H1 (cell line): ENCODE measurements at regions not wholly inside any gene's neighbourhood (a gene's known extent, or its start where the extent isn't known, plus 50 kb on each side); places are given as distances from the start of the nearest gene placed in this dataset.

Source experiments
- CTCF ChIA-PET: fragments of 300-600 bp; sonication (Branson Sonifier 250); formaldehyde crosslinking; loops from one replicate; lab custom pipeline; 2021; ENCODE audit not compliant: partially characterized antibody; lab: Charles Lee
- POLR2A ChIA-PET: fragments of 300-600 bp; sonication (Branson Sonifier 250); formaldehyde crosslinking; loops from one replicate; lab custom pipeline; 2021; ENCODE audit warnings: inconsistent platforms; ENCODE audit not compliant: partially characterized antibody; lab: Charles Lee
- DNase-seq, 2 experiments: peaks; one replicate each; pipeline versions ENCODE4 v3.0.0 to v3.0.0-alpha.2; 2010 to 2022; ENCODE audit warnings: low spot score in 2 of 2, low read depth in 1 of 2, mixed read lengths in 1 of 2
- FAIRE-seq: peaks from 2 replicates; lab custom pipeline; 2011; peaks lifted over from hg19 to GRCh38; lab: Jason Lieb, UNC
- H2AFZ ChIP-seq: 2 replicates; pipeline ENCODE4 v1.8.1; 2012; ENCODE audit warnings: low read length, inconsistent platforms
- H2AK5ac ChIP-seq: 2 replicates; pipeline ENCODE4 v1.6.1; 2013; ENCODE audit warnings: low read depth, low read length
- H2BK120ac ChIP-seq: replicated peaks from 2 replicates; pipeline ENCODE3; 2013; ENCODE audit warnings: low read depth, low read length, inconsistent platforms
- H2BK12ac ChIP-seq: 2 replicates; pipeline ENCODE4 v1.6.1; 2013; ENCODE audit warnings: low read depth, low read length
- H2BK15ac ChIP-seq: 2 replicates; pipeline ENCODE4 v1.6.1; 2013; ENCODE audit warnings: low read length
- H2BK20ac ChIP-seq: 2 replicates; pipeline ENCODE4 v1.6.1; 2013; ENCODE audit warnings: low read length
- H2BK5ac ChIP-seq: 2 replicates; pipeline ENCODE4 v1.6.1; 2013; ENCODE audit warnings: low read depth, low read length
- H3K14ac ChIP-seq: 2 replicates; pipeline ENCODE4 v1.6.1; 2013; ENCODE audit warnings: inconsistent platforms; ENCODE audit not compliant: insufficient read length
- H3K18ac ChIP-seq: 2 replicates; pipeline ENCODE4 v1.6.1; 2013; ENCODE audit warnings: low read length; ENCODE audit errors: extremely low read depth
- H3K23ac ChIP-seq: 2 replicates; pipeline ENCODE4 v1.6.1; 2013; ENCODE audit warnings: inconsistent platforms; ENCODE audit not compliant: insufficient read length
- H3K23me2 ChIP-seq: 2 replicates; pipeline ENCODE4 v1.6.1; 2013; ENCODE audit warnings: low read depth, low read length
- H3K27ac ChIP-seq: 2 replicates; pipeline ENCODE4 v1.6.1; 2011; ENCODE audit warnings: low read depth, low read length, inconsistent platforms
- H3K27me3 ChIP-seq, 4 experiments: replicated peaks in 1 of 4; 1 replicate in 1 of 4; 2 replicates in 3 of 4; pipeline versions ENCODE4 v1.6.1 to v1.8.1; 2011 to 2013; ENCODE audit warnings: low read length in 3 of 4, mild to moderate bottlenecking in 3 of 4, inconsistent platforms in 2 of 4, mixed read lengths in 2 of 4, moderate library complexity in 1 of 4; ENCODE audit not compliant: control insufficient read depth in 3 of 4, insufficient read depth in 3 of 4; ENCODE audit errors: extremely low read depth in 1 of 4
- H3K36me3 ChIP-seq, 4 experiments: 2 replicates each; pipeline versions ENCODE4 v1.6.1 to v1.8.1; 2011 to 2013; ENCODE audit warnings: mild to moderate bottlenecking in 4 of 4, low read length in 3 of 4, moderate library complexity in 2 of 4, control low read depth in 1 of 4, inconsistent platforms in 1 of 4; ENCODE audit not compliant: insufficient read depth in 4 of 4, control insufficient read depth in 2 of 4
- H3K4ac ChIP-seq: replicated peaks from 2 replicates; pipeline ENCODE3; 2013; ENCODE audit warnings: low read length, low read depth, mixed read lengths, inconsistent platforms; ENCODE audit not compliant: insufficient read length
- H3K4me1 ChIP-seq, 4 experiments: replicated peaks in 1 of 4; 1 replicate in 1 of 4; 2 replicates in 3 of 4; pipeline versions ENCODE4 v1.6.1 to v1.8.1; 2011 to 2013; ENCODE audit warnings: low read length in 3 of 4, inconsistent platforms in 2 of 4, mixed read lengths in 1 of 4; ENCODE audit not compliant: insufficient read depth in 4 of 4, control insufficient read depth in 3 of 4
- H3K4me2 ChIP-seq, 2 experiments: 2 replicates each; pipeline versions ENCODE4 v1.6.1 to v1.8.1; 2011 to 2013; ENCODE audit warnings: low read depth in 2 of 2, low read length in 2 of 2, control low read depth in 1 of 2, inconsistent platforms in 1 of 2, mild to moderate bottlenecking in 1 of 2; ENCODE audit not compliant: insufficient read depth in 1 of 2
- H3K4me3 ChIP-seq, 4 experiments: fragments of 200-600, 300-600 bp in 1 of 4; sonication (generic), shearing (Covaris generic), sonication (Bioruptor Twin) in 1 of 4; 2 replicates each; pipeline versions ENCODE4 v1.5.1 to v1.8.1; 2011 to 2016; ENCODE audit warnings: low read length in 4 of 4, low read depth in 3 of 4, control low read depth in 2 of 4, inconsistent platforms in 2 of 4, mild to moderate bottlenecking in 2 of 4, mixed read lengths in 1 of 4, moderate library complexity in 1 of 4; ENCODE audit not compliant: insufficient read depth in 2 of 4; ENCODE audit errors: extremely low read depth in 1 of 4
- H3K56ac ChIP-seq: replicated peaks from 2 replicates; pipeline ENCODE3; 2013; ENCODE audit warnings: low read depth, mild to moderate bottlenecking, mixed read lengths, low read length, inconsistent platforms; ENCODE audit not compliant: insufficient read length
- H3K79me1 ChIP-seq: 2 replicates; pipeline ENCODE4 v1.6.1; 2013; ENCODE audit warnings: low read depth, low read length, control low read depth
- H3K79me2 ChIP-seq, 2 experiments: 2 replicates each; pipeline versions ENCODE4 v1.6.1 to v1.8.1; 2012 to 2013; ENCODE audit warnings: low read length in 2 of 2, mild to moderate bottlenecking in 2 of 2, inconsistent platforms in 1 of 2; ENCODE audit not compliant: insufficient read depth in 2 of 2, control insufficient read depth in 1 of 2
- H3K9ac ChIP-seq, 4 experiments: replicated peaks in 1 of 4; 1 replicate in 1 of 4; 2 replicates in 3 of 4; pipeline versions ENCODE4 v1.6.1 to v1.8.1; 2011 to 2013; ENCODE audit warnings: low read depth in 3 of 4, low read length in 3 of 4, control low read depth in 2 of 4, mild to moderate bottlenecking in 2 of 4, moderate library complexity in 2 of 4, inconsistent platforms in 1 of 4; ENCODE audit errors: extremely low read depth in 1 of 4
- H3K9me3 ChIP-seq, 2 experiments: 2 replicates each; pipeline versions ENCODE4 v1.6.1 to v1.8.1; 2012 to 2013; ENCODE audit warnings: mild to moderate bottlenecking in 2 of 2, moderate library complexity in 2 of 2, control low read depth in 1 of 2, inconsistent platforms in 1 of 2, low read depth in 1 of 2, low read length in 1 of 2, mixed read lengths in 1 of 2; ENCODE audit not compliant: insufficient read depth in 2 of 2
- H4K20me1 ChIP-seq, 2 experiments: replicated peaks in 1 of 2; 2 replicates each; pipeline versions ENCODE3 to v1.8.1; 2011 to 2013; ENCODE audit warnings: inconsistent platforms in 2 of 2, low read length in 2 of 2, mild to moderate bottlenecking in 1 of 2; ENCODE audit not compliant: insufficient read depth in 2 of 2, control insufficient read depth in 1 of 2
- H4K5ac ChIP-seq: 2 replicates; pipeline ENCODE4 v1.6.1; 2013; ENCODE audit warnings: low read length, low read depth, mixed read lengths, inconsistent platforms; ENCODE audit not compliant: insufficient read length
- H4K8ac ChIP-seq: 2 replicates; pipeline ENCODE4 v1.8.0; 2013; ENCODE audit warnings: mild to moderate bottlenecking, moderate library complexity, low read length, inconsistent platforms; ENCODE audit not compliant: insufficient read depth; ENCODE audit errors: extremely low read depth
- H4K91ac ChIP-seq: replicated peaks from 2 replicates; pipeline ENCODE3; 2013; ENCODE audit warnings: low read length, mixed read lengths, inconsistent platforms; ENCODE audit not compliant: insufficient read length
- ATF3 ChIP-seq: IDR thresholded peaks from 2 replicates; pipeline ENCODE4 v1.6.1; 2011; ENCODE audit warnings: low read depth, mild to moderate bottlenecking, low read length; ENCODE audit not compliant: insufficient read depth
- CHD1 ChIP-seq: IDR thresholded peaks from 2 replicates; pipeline ENCODE4 v1.6.1; 2012; ENCODE audit warnings: low read depth, low read length, improper control_type of control experiment
- CHD2 ChIP-seq: IDR thresholded peaks from 2 replicates; pipeline ENCODE4 v1.6.1; 2012; ENCODE audit warnings: low read length, improper control_type of control experiment
- E2F6 ChIP-seq: IDR thresholded peaks from 2 replicates; pipeline ENCODE4 v1.6.1; 2012; ENCODE audit warnings: inconsistent platforms
- EP300 ChIP-seq, 2 experiments: IDR thresholded peaks; 1 replicate in 1 of 2; 2 replicates in 1 of 2; pipeline ENCODE4 v1.6.1; 2011 to 2012; ENCODE audit warnings: low read depth in 2 of 2, low read length in 2 of 2, mild to moderate bottlenecking in 2 of 2, borderline replicate concordance in 1 of 2, inconsistent platforms in 1 of 2, moderate library complexity in 1 of 2
- GTF2F1 ChIP-seq: IDR thresholded peaks from 2 replicates; pipeline ENCODE4 v1.6.1; 2012; ENCODE audit warnings: low read depth, low read length, improper control_type of control experiment, borderline replicate concordance
- PHF8 ChIP-seq: fragments of 200-600 bp; sonication (generic); conservative IDR thresholded peaks from 2 replicates; pipeline ENCODE4 v1.7.1; 2012; ENCODE audit warnings: low read depth, mild to moderate bottlenecking, inconsistent platforms, low read length, moderate library complexity
- POLR2AphosphoS5 ChIP-seq: IDR thresholded peaks from 2 replicates; pipeline ENCODE4 v1.6.1; 2011; ENCODE audit warnings: low read depth, low read length
- POU5F1 ChIP-seq: IDR thresholded peaks from 2 replicates; pipeline ENCODE4 v1.6.1; 2011; ENCODE audit warnings: low read depth, mild to moderate bottlenecking, low read length, moderate library complexity
- TAF1 ChIP-seq: IDR thresholded peaks from 2 replicates; pipeline ENCODE4 v1.6.1; 2011; ENCODE audit warnings: mild to moderate bottlenecking, low read depth, low read length
- WGBS, 2 experiments: shearing (Covaris generic) in 1 of 2; methylation state at CpG; one replicate each; pipeline versions ENCODE4 v1.1.6 to v1.1.7; 2013 to 2015; ENCODE audit warnings: low lambda C conversion rate in 2 of 2, mixed read lengths in 2 of 2, inconsistent platforms in 1 of 2, low coverage in 1 of 2, missing lambda C conversion rate in 1 of 2; ENCODE audit not compliant: insufficient replicate concordance in 2 of 2, insufficient coverage in 1 of 2, insufficient read length in 1 of 2; ENCODE audit errors: extremely low coverage in 1 of 2, missing lambda C conversion rate in 1 of 2; 5-methylcytosine and 5-hydroxymethylcytosine counted together

GRCh38 chr18:25553631-25554263 lies 201.8 kb upstream of the ZNF521 start:
- Histone ChIP-seq H3K18ac (no peak overlapping the region), H2BK12ac (no peak overlapping the region), H2AK5ac (no peak overlapping the region), H3K79me1 (no peaks in the 10 kb centered on the region), H2BK120ac (no peak overlapping the region), H3K56ac (no peak overlapping the region), H4K20me1 (no peaks in the 10 kb centered on the region), H2BK5ac (no peak overlapping the region), H2BK20ac (no peak overlapping the region), H4K8ac (no peak overlapping the region), H3K14ac (no peak overlapping the region), H2BK15ac (no peak overlapping the region), H3K9me3 (no peaks in the 10 kb centered on the region), H3K27ac (no peak overlapping the region), H4K5ac (no peak overlapping the region), H3K4ac (no peak overlapping the region), H3K27me3 (no peaks in the 10 kb centered on the region), H3K79me2 (no peaks in the 10 kb centered on the region), H3K4me2 (no peak overlapping the region), H2AFZ (no peak overlapping the region), H3K9ac (no peak overlapping the region), H3K4me3 (no peak overlapping the region), H4K91ac (no peak overlapping the region), H3K4me1 (no peaks in the 10 kb centered on the region), H3K23me2 (no peaks in the 10 kb centered on the region), H3K23ac (no peak overlapping the region), H3K36me3 (no peaks in the 10 kb centered on the region)
- TF ChIP-seq POLR2AphosphoS5 (no peak), EP300 (IDR thresholded peaks at IDR 0.05; ENCODE audit: borderline replicate concordance in 1 of 2, low read depth in 2 of 2, low read length in 2 of 2) (no peak), CHD2 (no peak), GTF2F1 (no peak), PHF8 (no peak), CHD1 (no peak), E2F6 (no peak), ATF3 (no peak), TAF1 (no peak), POU5F1 (no peak)
- POLR2A ChIA-PET: no interaction called here
- WGBS, 2 experiments: 87% methylated on average over 1 of the region's 1 CpG; no CpG with 5 or more reads in 1 of the 2 experiments
- CTCF ChIA-PET: no interaction called here
- no peak for FAIRE-seq
- DNase-seq: no peak
